Lower leg skin (tissue), 4 donors: ENCODE measurements at regions not wholly inside any gene's neighbourhood (a gene's known extent, or its start where the extent isn't known, plus 50 kb on each side); places are given as distances from the start of the nearest gene placed in this dataset.

Source experiments
- DNase-seq, 2 donors: peaks; one replicate each; pipeline ENCODE4 v3.0.0-alpha.2; 2019; ENCODE audit warnings: low spot score in 2 of 2
- H3K4me3 ChIP-seq: fragments of 200-600 bp; sonication (generic); 2 replicates; pipeline ENCODE4 v1.5.1; 2017; ENCODE audit warnings: mild to moderate bottlenecking, low read depth; ENCODE audit not compliant: poor library complexity, severe bottlenecking
- CTCF ChIP-seq, 3 donors: fragments of 450-650 bp; IDR thresholded peaks; one replicate each; pipeline ENCODE4 v1.5.1; 2016; ENCODE audit warnings: antibody characterized with exemption in 3 of 3, mild to moderate bottlenecking in 3 of 3, moderate library complexity in 2 of 3
- POLR2A ChIP-seq, 2 donors: fragments of 450-650 bp; IDR thresholded peaks; one replicate each; pipeline ENCODE4 v1.6.1; 2016 to 2017; ENCODE audit warnings: antibody characterized with exemption in 2 of 2, mild to moderate bottlenecking in 1 of 2, moderate library complexity in 1 of 2
- WGBS, 2 donors: methylation state at CpG; one replicate each; pipeline ENCODE4 v1.1.5; 2018; 5-methylcytosine and 5-hydroxymethylcytosine counted together
- intact Hi-C: fragments of 100-400 bp; cut with DNase I; formaldehyde crosslinking; loops from one replicate; pipeline ENCODE4 v1.15.0; 2023; ENCODE audit warnings: low total_unique reads

GRCh38 chr5:26828294-26828693 is 210.1 kb downstream of the CDH9 start:
- WGBS, 2 donors = 68 to 69% methylated on average over 1 of the region's 1 CpG
- intact Hi-C loops = no loop called here
- H3K4me3 ChIP-seq = no peak overlapping the region
- no peak for DNase-seq
- TF ChIP-seq CTCF (IDR thresholded peaks at IDR 0.05) (no peak), POLR2A (IDR thresholded peaks at IDR 0.05) (no peak)

- TF ChIP-seq POLR2A (IDR thresholded peaks at IDR 0.05) (no peak), CTCF (IDR thresholded peaks at IDR 0.05) (no peak)
- no peak overlapping the region for H3K4me3 ChIP-seq
- WGBS, 2 donors = 78 to 82% methylated on average over 7 of the region's 7 CpGs
- intact Hi-C loops = no loop called here
- no peak for DNase-seq
These were observed 225.2 kb downstream of the CDH9 start for GRCh38 chr5:26813235-26813634.

- H3K4me3 ChIP-seq = no peak overlapping the region
- no peak for TF ChIP-seq POLR2A (IDR thresholded peaks at IDR 0.05)
- no peak for TF ChIP-seq CTCF (IDR thresholded peaks at IDR 0.05)
- no peak for DNase-seq
- 89 to 94% methylated on average over 6 of the region's 6 CpGs for WGBS, 2 donors
- intact Hi-C loops = no loop called here
These were observed 225.7 kb downstream of the CDH9 start for GRCh38 chr5:26812714-26813113.

- 89 to 97% methylated on average over 14 to 16 of the region's 16 CpGs for WGBS, 2 donors
- intact Hi-C loops = no loop called here
- DNase-seq = peak in 1 of 2 donors; percentile 74
- H3K4me3 ChIP-seq = no peak overlapping the region
- TF ChIP-seq CTCF (IDR thresholded peaks at IDR 0.05) = no peak
- no peak for TF ChIP-seq POLR2A (IDR thresholded peaks at IDR 0.05)
These were observed 230.9 kb downstream of the CDH9 start for GRCh38 chr5:26807231-26808199.

GRCh38 chr5:26805076-26805475 is 233.3 kb downstream of the CDH9 start:
- TF ChIP-seq POLR2A (IDR thresholded peaks at IDR 0.05) = no peak
- TF ChIP-seq CTCF (IDR thresholded peaks at IDR 0.05) = no peak
- intact Hi-C loops = no loop called here
- H3K4me3 ChIP-seq = no peak overlapping the region
- DNase-seq = no peak
- 22 to 32% methylated on average over 1 of the region's 1 CpG for WGBS, 2 donors
